Esophagus squamous epithelium (tissue), 5 donors: ENCODE measurements at regions not wholly inside any gene's neighbourhood (a gene's known extent, or its start where the extent isn't known, plus 50 kb on each side); places are given as distances from the start of the nearest gene placed in this dataset.

Experiments
- DNase-seq: peaks from one replicate; lab custom pipeline; 2025; lab: John Stamatoyannopoulos, UW
- H3K27ac ChIP-seq, 4 donors: fragments of 200-600 bp; sonication (generic); one replicate each; pipeline ENCODE4 v1.5.1; 2016 to 2019; ENCODE audit warnings: mild to moderate bottlenecking in 1 of 4
- H3K27me3 ChIP-seq, 4 donors: fragments of 200-600 bp; sonication (generic); 1 replicate in 3 of 4; 2 replicates in 1 of 4; pipeline versions ENCODE4 v1.5.1 to v1.6.0; 2017 to 2021; ENCODE audit warnings: antibody characterized with exemption in 1 of 4
- H3K36me3 ChIP-seq, 3 donors: fragments of 200-600 bp; sonication (generic); one replicate each; pipeline ENCODE4 v1.5.1; 2016 to 2019
- H3K4me1 ChIP-seq, 3 donors: fragments of 200-600 bp; sonication (generic); one replicate each; pipeline ENCODE4 v1.5.1; 2017 to 2019
- H3K4me3 ChIP-seq, 4 donors: fragments of 200-600 bp; sonication (generic); 1 replicate in 3 of 4; 2 replicates in 1 of 4; pipeline ENCODE4 v1.5.1; 2016 to 2019; ENCODE audit warnings: mild to moderate bottlenecking in 2 of 4, moderate library complexity in 1 of 4
- H3K9me3 ChIP-seq, 3 donors: fragments of 200-600 bp; sonication (generic); one replicate each; pipeline ENCODE4 v1.5.1; 2016 to 2019
- CTCF ChIP-seq, 6 experiments: fragments of 450-650 bp in 4 of 6; fragments of 200-600 bp in 2 of 6; sonication (generic) in 2 of 6; IDR thresholded peaks; one replicate each; pipeline ENCODE4 v1.5.1; 2016 to 2019; ENCODE audit warnings: antibody characterized with exemption in 6 of 6, mild to moderate bottlenecking in 4 of 6, moderate library complexity in 4 of 6
- POLR2A ChIP-seq, 4 donors: fragments of 450-650 bp; IDR thresholded peaks; one replicate each; pipeline ENCODE4 v1.6.1; 2017; ENCODE audit warnings: antibody characterized with exemption in 4 of 4, mild to moderate bottlenecking in 4 of 4, moderate library complexity in 3 of 4
- WGBS, 2 donors: methylation state at CpG; one replicate each; pipeline ENCODE4 v1.1.5; 2018; 5-methylcytosine and 5-hydroxymethylcytosine counted together
- intact Hi-C: fragments of 100-400 bp; cut with DNase I; formaldehyde crosslinking; loops from one replicate; pipeline ENCODE4 v1.15.0; 2022
- donor health status: DM: yes; HTN: yes; CAD: no.

DNA sequence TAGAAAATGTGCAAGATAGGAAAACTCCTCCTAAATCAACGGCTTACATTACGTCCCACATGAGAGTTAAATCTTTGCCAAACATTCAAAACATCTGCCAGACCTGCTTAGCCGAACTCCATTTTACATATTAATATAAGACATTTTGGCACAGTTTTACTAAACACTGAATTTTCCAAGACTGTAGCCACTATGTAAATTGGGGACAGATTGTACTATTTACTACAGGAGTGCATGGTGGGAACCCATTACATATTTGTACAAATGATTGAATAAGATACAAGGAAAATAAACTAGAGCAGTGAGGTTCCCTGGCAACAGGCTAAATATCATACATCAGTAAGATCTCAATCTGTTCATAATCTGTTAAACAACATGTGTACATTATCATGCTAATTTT, 1234.4 kb downstream of the KCNT2 start:
- Histone ChIP-seq H3K36me3 (no peaks in the 10 kb centered on the region), H3K4me1 (no peaks in the 10 kb centered on the region), H3K27ac (no peak overlapping the region), H3K4me3 (no peak overlapping the region), H3K27me3 (no peaks in the 10 kb centered on the region), H3K9me3 (no peaks in the 10 kb centered on the region)
- intact Hi-C loops: no loop called here
- DNase-seq: no peak
- 47 to 70% methylated on average over 3 of the region's 3 CpGs for WGBS, 2 donors
- TF ChIP-seq CTCF (IDR thresholded peaks at IDR 0.05) (no peak), POLR2A (IDR thresholded peaks at IDR 0.05) (no peak)

GRCh38 chr1:195345149-195345548, 1263.1 kb downstream of the KCNT2 start:
- no peak for DNase-seq
- WGBS, 2 donors: 62 to 64% methylated on average over 7 to 8 of the region's 8 CpGs
- intact Hi-C loops: no loop called here

DNA sequence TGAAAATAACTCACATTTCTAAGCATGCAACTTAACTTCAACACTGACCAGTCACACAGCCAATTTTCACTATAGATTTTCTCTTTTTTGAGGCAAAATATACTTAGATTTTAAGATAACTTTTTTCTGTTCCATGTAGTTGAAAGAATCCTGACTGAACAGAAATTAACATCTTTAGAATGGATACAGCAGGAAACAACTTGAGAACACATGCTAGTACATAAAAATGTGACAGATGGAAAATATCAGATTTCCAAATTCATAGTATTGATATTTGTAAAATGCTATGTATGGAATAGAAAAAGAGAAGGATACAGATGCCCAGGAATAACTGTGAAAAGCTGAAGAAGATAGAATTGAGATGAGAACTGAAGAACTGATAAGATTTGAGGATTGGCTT, 1270.6 kb downstream of the KCNT2 start:
- Histone ChIP-seq H3K4me3 (no peak overlapping the region), H3K27ac (no peak overlapping the region), H3K9me3 (no peaks in the 10 kb centered on the region), H3K4me1 (no peaks in the 10 kb centered on the region), H3K27me3 (no peaks in the 10 kb centered on the region), H3K36me3 (no peaks in the 10 kb centered on the region)
- DNase-seq: no peak
- TF ChIP-seq CTCF (IDR thresholded peaks at IDR 0.05): no peak
- no peak for TF ChIP-seq POLR2A (IDR thresholded peaks at IDR 0.05)
- intact Hi-C loops: no loop called here

More at GRCh38 chr1:195345149-195345548, 1263.1 kb downstream of the KCNT2 start:
- H3K36me3 ChIP-seq: no peaks in the 10 kb centered on the region
- no peaks in the 10 kb centered on the region for H3K27me3 ChIP-seq
- no peaks in the 10 kb centered on the region for H3K9me3 ChIP-seq
- H3K4me1 ChIP-seq: no peaks in the 10 kb centered on the region
- TF ChIP-seq POLR2A (IDR thresholded peaks at IDR 0.05) (no peak), CTCF (IDR thresholded peaks at IDR 0.05) (no peak)
- no peak overlapping the region for H3K4me3 ChIP-seq
- H3K27ac ChIP-seq: no peak overlapping the region

DNA sequence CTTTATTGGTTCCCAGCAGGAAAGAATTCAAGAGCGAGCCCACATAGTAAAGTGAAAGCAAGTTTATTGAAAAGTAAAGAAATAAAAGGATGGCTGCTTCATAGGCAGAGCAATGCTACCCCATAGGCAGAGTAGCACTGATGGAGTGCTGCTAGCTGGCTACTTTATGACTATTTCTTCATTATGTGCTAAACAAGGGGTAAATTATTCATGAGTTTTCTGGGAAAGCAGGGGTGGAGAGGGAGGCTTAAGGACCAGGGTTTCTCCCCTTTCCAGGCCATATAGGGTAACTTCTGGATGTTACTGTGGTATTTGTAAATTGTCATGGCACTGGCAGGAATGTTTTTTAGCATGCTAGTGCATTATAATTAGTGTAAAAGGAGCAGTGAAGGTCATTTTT, 1271.4 kb downstream of the KCNT2 start:
- no peaks in the 10 kb centered on the region for H3K27me3 ChIP-seq
- no peaks in the 10 kb centered on the region for H3K4me1 ChIP-seq
- TF ChIP-seq POLR2A (IDR thresholded peaks at IDR 0.05): no peak
- TF ChIP-seq CTCF (IDR thresholded peaks at IDR 0.05): no peak
- no peak overlapping the region for H3K4me3 ChIP-seq
- DNase-seq: no peak
- H3K36me3 ChIP-seq: no peaks in the 10 kb centered on the region
- H3K27ac ChIP-seq: no peak overlapping the region
- WGBS, 2 donors: 94 to 100% methylated on average over 1 of the region's 1 CpG
- H3K9me3 ChIP-seq: no peaks in the 10 kb centered on the region
- intact Hi-C loops: no loop called here

DNA sequence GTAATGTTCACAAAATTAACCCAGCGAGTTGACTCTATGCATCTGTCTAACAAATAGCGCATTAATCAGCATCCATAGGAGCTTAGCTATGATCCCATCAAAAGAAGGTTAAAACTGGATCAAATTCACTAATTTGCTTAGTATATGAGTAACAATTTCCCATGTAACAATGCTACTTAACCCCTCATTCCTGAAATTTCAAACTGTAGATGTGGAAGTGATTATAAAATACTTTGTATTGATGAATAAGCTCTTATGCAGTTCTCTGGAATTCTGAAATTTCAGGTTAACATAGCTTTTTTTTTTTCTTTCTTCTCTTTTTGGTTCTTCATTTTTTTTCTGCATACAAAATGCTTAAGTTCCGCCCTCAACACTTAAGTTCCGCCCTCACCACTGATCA, 1272.7 kb downstream of the KCNT2 start:
- 83 to 90% methylated on average over 4 of the region's 4 CpGs for WGBS, 2 donors
- no peak for DNase-seq
- no peak for TF ChIP-seq CTCF (IDR thresholded peaks at IDR 0.05)
- no peak for TF ChIP-seq POLR2A (IDR thresholded peaks at IDR 0.05)

More for the DNA sequence above, 1272.7 kb downstream of the KCNT2 start:
- Histone ChIP-seq H3K4me1 (no peaks in the 10 kb centered on the region), H3K36me3 (no peaks in the 10 kb centered on the region), H3K27ac (no peak overlapping the region), H3K9me3 (no peaks in the 10 kb centered on the region), H3K27me3 (no peaks in the 10 kb centered on the region), H3K4me3 (no peak overlapping the region)
- intact Hi-C loops: no loop called here
